ENCODE measurements at regions not wholly inside any gene's neighbourhood (a gene's known extent, or its start where the extent isn't known, plus 50 kb on each side); places are given as distances from the start of the nearest gene placed in this dataset.

- no peak for TF ChIP-seq CTCF (IDR thresholded peaks at IDR 0.05)
- no peak for TF ChIP-seq POLR2A (IDR thresholded peaks at IDR 0.05)
- TF ChIP-seq POLR2AphosphoS5 (IDR thresholded peaks at IDR 0.05) = no peak
Measured at GRCh38 chrX:122134291-122134690, 1049.8 kb upstream of the GRIA3 start.

Measured in prostate gland (tissue), 2 donors.